GM12865 (cell line): ENCODE measurements at regions not wholly inside any gene's neighbourhood (a gene's known extent, or its start where the extent isn't known, plus 50 kb on each side); places are given as distances from the start of the nearest gene placed in this dataset.

Source experiments
- DNase-seq: peaks from one replicate; pipeline ENCODE4 v3.0.0; 2010; ENCODE audit warnings: low read depth
- H3K4me3 ChIP-seq: 2 replicates; pipeline ENCODE4 v1.5.1; 2011; ENCODE audit warnings: mild to moderate bottlenecking, low read depth, low read length, control low read depth
- TF ChIP-seq, protein P1 (sequence below): IDR thresholded peaks from 2 replicates; pipeline ENCODE4 v1.5.1; 2011; ENCODE audit warnings: low read length, control low read depth, low read depth, inconsistent platforms; ENCODE audit not compliant: insufficient read depth; ENCODE audit errors: missing control alignments

DNA sequence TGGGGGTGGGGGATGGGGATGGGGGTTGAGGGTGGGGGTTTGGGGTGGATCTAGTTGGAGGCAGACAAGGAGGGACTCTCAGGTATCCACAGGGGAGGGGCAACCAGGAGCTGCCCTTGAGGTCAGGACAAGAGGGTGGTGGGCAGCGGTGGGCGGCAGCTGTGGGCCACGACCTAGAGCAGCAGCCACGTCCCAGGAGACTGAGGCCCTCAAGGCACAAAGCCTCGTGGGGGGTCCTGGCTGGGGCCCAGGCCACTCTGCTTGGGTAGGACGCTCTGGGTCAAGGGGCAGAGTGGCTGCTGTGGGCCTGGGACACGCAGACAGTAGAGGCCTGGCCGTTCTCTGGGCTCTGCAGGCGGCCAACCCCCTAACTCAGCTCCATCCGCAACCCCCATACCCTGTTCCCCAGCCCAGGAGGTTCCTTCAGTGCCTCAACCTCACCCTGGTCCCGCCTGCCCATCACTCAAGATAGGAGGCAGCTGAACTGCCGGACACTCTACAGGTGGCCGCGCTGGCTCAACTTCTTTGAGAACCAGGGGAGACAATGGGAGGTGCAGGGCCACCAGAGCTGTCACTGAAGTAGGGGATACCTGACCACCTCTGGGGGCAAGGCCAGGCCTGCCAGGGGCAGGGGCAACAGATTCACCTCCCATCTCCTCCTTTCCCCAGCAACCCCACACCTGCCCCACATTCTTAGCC, 75.6 kb downstream of the ENGASE start:
- TF ChIP-seq, protein P1, sequence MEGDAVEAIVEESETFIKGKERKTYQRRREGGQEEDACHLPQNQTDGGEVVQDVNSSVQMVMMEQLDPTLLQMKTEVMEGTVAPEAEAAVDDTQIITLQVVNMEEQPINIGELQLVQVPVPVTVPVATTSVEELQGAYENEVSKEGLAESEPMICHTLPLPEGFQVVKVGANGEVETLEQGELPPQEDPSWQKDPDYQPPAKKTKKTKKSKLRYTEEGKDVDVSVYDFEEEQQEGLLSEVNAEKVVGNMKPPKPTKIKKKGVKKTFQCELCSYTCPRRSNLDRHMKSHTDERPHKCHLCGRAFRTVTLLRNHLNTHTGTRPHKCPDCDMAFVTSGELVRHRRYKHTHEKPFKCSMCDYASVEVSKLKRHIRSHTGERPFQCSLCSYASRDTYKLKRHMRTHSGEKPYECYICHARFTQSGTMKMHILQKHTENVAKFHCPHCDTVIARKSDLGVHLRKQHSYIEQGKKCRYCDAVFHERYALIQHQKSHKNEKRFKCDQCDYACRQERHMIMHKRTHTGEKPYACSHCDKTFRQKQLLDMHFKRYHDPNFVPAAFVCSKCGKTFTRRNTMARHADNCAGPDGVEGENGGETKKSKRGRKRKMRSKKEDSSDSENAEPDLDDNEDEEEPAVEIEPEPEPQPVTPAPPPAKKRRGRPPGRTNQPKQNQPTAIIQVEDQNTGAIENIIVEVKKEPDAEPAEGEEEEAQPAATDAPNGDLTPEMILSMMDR = no peak
- no peak for DNase-seq
- no peak overlapping the region for H3K4me3 ChIP-seq

DNA sequence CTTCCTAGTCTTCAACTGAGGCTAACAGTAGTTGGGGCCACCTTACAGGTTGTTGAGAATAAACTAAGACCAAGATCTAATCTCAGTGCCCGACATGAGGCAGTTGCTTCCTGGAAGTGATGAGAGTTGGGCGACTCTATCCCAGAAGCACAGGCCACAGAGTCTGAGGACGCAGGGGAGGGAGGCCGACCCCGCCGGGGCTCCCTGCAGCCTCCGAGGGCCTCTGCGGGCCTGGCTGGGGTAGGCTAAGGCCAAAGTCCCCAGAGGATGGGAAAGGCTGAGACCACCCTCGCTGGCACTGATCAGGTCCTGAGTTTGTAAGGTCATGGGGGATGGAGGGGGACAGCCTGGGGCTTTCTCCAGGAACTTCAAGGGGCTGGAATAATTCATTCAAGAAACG, 74.0 kb downstream of the ENGASE start:
- no peak overlapping the region for H3K4me3 ChIP-seq
- no peak for DNase-seq
- TF ChIP-seq, protein P1 = no peak

DNA sequence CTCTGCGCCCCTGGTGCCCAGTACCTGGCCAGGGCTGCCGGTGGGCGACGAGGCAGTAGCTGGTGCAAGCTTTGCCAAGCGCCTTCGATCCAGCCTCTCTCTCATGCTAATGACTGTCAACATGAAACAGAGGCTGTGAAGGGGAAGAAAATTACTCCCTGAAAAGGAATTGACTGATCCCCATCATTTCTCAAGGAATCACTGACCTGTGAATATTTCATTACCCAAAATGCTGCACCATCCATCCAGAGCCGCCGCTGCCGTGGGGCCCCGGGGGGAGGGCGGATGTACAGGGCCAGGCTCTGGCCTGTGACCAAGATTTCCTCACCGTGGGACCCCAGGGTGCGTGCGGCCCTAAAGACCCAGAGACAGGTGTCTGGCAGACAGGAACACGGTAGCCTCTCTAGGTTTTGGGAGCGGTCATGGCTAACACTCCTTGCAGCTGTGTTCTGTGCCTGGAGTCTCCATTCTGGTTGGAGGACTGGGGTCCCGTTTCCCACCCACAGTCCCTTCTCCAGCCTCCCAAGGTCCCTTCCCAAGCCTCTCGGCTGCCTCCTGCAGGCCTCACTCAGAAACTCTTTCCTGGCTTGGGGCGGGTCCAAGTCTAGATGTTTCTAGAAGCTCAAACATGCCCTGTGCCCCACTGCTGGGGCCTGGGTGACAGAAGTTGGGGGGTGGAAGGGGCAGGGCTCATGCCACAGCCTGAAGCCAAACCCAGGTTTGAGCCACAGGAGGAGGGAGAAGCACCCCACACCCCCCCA, 73.3 kb downstream of the ENGASE start:
- DNase-seq = no peak
- TF ChIP-seq, protein P1 = no peak
- no peak overlapping the region for H3K4me3 ChIP-seq

DNA sequence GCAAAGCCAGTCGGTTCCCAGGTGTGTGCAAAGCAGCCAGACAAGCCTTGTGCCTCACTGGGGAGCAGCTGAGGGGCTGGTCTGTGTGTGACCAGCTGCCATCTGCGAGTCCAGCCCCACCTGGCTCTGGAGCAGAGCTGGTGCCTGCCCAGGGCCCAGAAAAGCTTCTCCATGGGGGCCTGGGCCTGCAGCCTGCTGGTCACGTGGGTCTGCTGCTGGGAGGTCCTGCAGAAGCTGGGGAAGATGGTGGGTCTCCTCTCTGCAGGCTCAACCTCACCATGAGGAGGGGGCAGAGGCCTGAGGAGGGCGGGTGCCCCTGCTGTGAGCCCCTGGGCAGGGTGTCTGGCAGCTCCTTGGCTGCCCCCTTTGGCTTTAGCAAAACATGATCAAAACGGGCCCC, 71.9 kb downstream of the ENGASE start:
- TF ChIP-seq, protein P1 = no peak
- DNase-seq = no peak

DNA sequence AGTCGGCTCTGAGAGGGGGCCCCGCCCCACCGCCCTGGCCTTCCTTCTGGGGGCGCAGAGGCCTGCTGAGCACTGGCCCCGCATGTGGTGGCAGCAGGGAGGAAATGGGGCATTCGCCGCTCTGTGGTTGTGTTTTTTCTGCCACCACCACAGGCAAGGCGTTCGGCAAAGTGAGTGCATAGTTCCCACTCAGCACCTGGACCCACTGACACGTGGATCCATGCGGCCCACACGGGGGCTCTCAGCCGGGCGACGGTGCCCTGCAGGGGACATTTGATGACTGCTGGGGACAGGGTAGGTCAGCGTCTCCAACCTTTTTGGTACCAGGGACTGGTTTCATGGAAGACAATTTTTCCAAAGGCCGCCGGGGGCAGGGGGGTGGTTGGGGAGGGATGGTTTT, 70.9 kb downstream of the ENGASE start:
- TF ChIP-seq, protein P1 = no peak
- no peak overlapping the region for H3K4me3 ChIP-seq
- DNase-seq = no peak

More for the DNA sequence above, 71.9 kb downstream of the ENGASE start:
- no peak overlapping the region for H3K4me3 ChIP-seq

DNA sequence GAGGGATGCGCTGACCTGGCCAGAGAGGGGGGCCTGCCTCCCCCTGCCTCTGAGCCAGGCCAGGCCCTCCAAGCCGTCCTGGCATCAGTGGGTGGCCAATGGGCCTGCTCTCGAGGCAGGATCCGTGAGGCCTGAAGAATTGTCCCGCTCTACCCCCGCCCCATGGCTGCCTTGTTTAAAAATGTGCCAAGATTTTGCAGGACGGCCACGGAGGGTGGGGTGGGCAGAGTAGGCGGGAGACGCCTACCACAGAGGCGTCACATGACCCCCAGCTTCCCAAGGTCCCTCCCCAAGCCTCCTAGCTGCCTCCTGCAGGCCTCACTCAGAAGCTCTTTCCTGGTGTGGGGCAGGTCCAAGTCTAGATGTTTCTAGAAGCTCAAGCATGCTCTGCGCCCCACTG, 69.5 kb downstream of the ENGASE start:
- TF ChIP-seq, protein P1 = no peak
- no peak overlapping the region for H3K4me3 ChIP-seq
- no peak for DNase-seq
